ENCODE measurements at regions not wholly inside any gene's neighbourhood (a gene's known extent, or its start where the extent isn't known, plus 50 kb on each side); places are given as distances from the start of the nearest gene placed in this dataset.

- TF ChIP-seq CBX5 (CRISPR knock-in tag; IDR thresholded peaks at IDR 0.05; ENCODE audit: borderline replicate concordance) (no peak), ZNF788 (CRISPR knock-in tag; IDR thresholded peaks at IDR 0.05; ENCODE audit: borderline replicate concordance) (no peak; the same call in 1 of the 2 replicates), RFXAP (CRISPR knock-in tag; IDR thresholded peaks at IDR 0.05; ENCODE audit: borderline replicate concordance) (no peak; the same call in 1 of the 2 replicates), CBX1 (IDR thresholded peaks at IDR 0.05; ENCODE audit: low read depth) (no peak), E2F2 (CRISPR knock-in tag; IDR thresholded peaks at IDR 0.05; ENCODE audit: borderline replicate concordance) (no peak), ZNF432 (CRISPR knock-in tag; IDR thresholded peaks at IDR 0.05; ENCODE audit: borderline replicate concordance) (no peak), ZBTB26 (CRISPR knock-in tag; IDR thresholded peaks at IDR 0.05; ENCODE audit: borderline replicate concordance) (no peak), PHF21A (CRISPR knock-in tag; IDR thresholded peaks at IDR 0.05) (no peak), EZH2 (conservative IDR thresholded peaks at IDR 0.05; ENCODE audit: low read depth, low read length) (no peak), THAP9 (CRISPR knock-in tag; IDR thresholded peaks at IDR 0.05; ENCODE audit: borderline replicate concordance) (no peak), BRCA1 (CRISPR knock-in tag; IDR thresholded peaks at IDR 0.05) (no peak), MZF1 (CRISPR knock-in tag; IDR thresholded peaks at IDR 0.05; ENCODE audit: borderline replicate concordance) (no peak), TEAD2 (CRISPR knock-in tag; IDR thresholded peaks at IDR 0.05) (no peak), THYN1 (CRISPR knock-in tag; IDR thresholded peaks at IDR 0.05; ENCODE audit: borderline replicate concordance, low read depth) (no peak), KLF6 (CRISPR knock-in tag; IDR thresholded peaks at IDR 0.05) (peak; percentile 21; the same call in 1 of the 2 replicates), FOXA3 (CRISPR knock-in tag; IDR thresholded peaks at IDR 0.05) (no peak; the same call in 1 of the 2 replicates)
- TF ChIP-seq, protein P1, sequence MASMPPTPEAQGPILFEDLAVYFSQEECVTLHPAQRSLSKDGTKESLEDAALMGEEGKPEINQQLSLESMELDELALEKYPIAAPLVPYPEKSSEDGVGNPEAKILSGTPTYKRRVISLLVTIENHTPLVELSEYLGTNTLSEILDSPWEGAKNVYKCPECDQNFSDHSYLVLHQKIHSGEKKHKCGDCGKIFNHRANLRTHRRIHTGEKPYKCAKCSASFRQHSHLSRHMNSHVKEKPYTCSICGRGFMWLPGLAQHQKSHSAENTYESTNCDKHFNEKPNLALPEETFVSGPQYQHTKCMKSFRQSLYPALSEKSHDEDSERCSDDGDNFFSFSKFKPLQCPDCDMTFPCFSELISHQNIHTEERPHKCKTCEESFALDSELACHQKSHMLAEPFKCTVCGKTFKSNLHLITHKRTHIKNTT (CRISPR knock-in tag; IDR thresholded peaks at IDR 0.05) = no peak
- TF ChIP-seq, protein P2, sequence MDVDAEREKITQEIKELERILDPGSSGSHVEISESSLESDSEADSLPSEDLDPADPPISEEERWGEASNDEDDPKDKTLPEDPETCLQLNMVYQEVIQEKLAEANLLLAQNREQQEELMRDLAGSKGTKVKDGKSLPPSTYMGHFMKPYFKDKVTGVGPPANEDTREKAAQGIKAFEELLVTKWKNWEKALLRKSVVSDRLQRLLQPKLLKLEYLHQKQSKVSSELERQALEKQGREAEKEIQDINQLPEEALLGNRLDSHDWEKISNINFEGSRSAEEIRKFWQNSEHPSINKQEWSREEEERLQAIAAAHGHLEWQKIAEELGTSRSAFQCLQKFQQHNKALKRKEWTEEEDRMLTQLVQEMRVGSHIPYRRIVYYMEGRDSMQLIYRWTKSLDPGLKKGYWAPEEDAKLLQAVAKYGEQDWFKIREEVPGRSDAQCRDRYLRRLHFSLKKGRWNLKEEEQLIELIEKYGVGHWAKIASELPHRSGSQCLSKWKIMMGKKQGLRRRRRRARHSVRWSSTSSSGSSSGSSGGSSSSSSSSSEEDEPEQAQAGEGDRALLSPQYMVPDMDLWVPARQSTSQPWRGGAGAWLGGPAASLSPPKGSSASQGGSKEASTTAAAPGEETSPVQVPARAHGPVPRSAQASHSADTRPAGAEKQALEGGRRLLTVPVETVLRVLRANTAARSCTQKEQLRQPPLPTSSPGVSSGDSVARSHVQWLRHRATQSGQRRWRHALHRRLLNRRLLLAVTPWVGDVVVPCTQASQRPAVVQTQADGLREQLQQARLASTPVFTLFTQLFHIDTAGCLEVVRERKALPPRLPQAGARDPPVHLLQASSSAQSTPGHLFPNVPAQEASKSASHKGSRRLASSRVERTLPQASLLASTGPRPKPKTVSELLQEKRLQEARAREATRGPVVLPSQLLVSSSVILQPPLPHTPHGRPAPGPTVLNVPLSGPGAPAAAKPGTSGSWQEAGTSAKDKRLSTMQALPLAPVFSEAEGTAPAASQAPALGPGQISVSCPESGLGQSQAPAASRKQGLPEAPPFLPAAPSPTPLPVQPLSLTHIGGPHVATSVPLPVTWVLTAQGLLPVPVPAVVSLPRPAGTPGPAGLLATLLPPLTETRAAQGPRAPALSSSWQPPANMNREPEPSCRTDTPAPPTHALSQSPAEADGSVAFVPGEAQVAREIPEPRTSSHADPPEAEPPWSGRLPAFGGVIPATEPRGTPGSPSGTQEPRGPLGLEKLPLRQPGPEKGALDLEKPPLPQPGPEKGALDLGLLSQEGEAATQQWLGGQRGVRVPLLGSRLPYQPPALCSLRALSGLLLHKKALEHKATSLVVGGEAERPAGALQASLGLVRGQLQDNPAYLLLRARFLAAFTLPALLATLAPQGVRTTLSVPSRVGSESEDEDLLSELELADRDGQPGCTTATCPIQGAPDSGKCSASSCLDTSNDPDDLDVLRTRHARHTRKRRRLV (CRISPR knock-in tag; IDR thresholded peaks at IDR 0.05) = no peak
These were observed 57.4 kb upstream of the RPH3AL start (continued) for GRCh38 chr17:409848-410542.

Data from HepG2 (cell line).